ENCODE measurements at regions not wholly inside any gene's neighbourhood (a gene's known extent, or its start where the extent isn't known, plus 50 kb on each side); places are given as distances from the start of the nearest gene placed in this dataset.

DNA sequence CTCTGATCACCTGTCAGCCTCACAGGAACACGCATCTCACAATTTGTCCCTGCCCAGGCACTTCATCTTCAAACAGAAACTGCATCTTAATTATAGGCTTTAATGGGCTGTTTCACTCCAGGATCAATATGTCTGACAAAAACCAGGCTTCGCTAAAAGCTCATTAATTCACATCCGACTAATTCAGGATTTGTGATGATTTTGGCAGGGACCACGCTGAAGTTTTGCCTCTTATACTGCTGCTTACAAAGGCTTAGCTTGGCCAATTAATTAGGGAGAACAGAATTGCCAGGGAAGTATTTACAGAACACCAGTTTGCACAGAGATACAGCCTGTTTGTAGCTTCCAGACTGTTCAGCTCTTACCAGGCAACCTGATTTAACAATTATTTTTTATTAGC is 541.0 kb upstream of the SPTLC3 start:
- no peaks in the 10 kb centered on the region for H3K4me1 ChIP-seq (replicated peaks in 1 of 2; ENCODE audit: control insufficient read depth in 2 of 2, insufficient read depth in 2 of 2, low read length in 2 of 2)
- FAIRE-seq (no peak), ATAC-seq (no peak), DNase-seq (ENCODE audit: extremely low read depth in 1 of 4, low spot score in 3 of 4) (no peak)
- no peak overlapping the region for H2AFZ ChIP-seq (ENCODE audit: low read depth, low read length)
- intact Hi-C loops (cut with micrococcal nuclease) = no loop called here
- ChIA-PET CTCF (ENCODE audit: low intra/inter-chr PET ratio) (no interaction called here), POLR2A (no interaction called here)
- no peak overlapping the region for H3K27ac ChIP-seq (ENCODE audit: extremely low read depth, low read depth, low read length)
- in situ Hi-C loops (cut with MboI) = no loop called here
- no peaks in the 10 kb centered on the region for H3K27me3 ChIP-seq (ENCODE audit: control insufficient read depth in 2 of 2, insufficient read depth in 2 of 2, low read length in 2 of 2)
- TF ChIP-seq WHSC1 (IDR thresholded peaks at IDR 0.05; ENCODE audit: low read length) (no peak), ZNF212 (CRISPR knock-in tag; IDR thresholded peaks at IDR 0.05) (no peak), HMGN3 (IDR thresholded peaks at IDR 0.05; ENCODE audit: borderline replicate concordance, extremely low read depth, insufficient read length, low read depth, low read length) (no peak), RB1 (IDR thresholded peaks at IDR 0.05; ENCODE audit: low read depth) (no peak), HMG20A (CRISPR knock-in tag; conservative IDR thresholded peaks at IDR 0.05) (no peak), SAP30 (IDR thresholded peaks at IDR 0.05; ENCODE audit: borderline replicate concordance, insufficient read depth, low read depth, low read length, poor library complexity, severe bottlenecking) (no peak), PHB2 (IDR thresholded peaks at IDR 0.05; ENCODE audit: low read depth) (no peak), ZNF436 (CRISPR knock-in tag; IDR thresholded peaks at IDR 0.05) (no peak), XRCC3 (IDR thresholded peaks at IDR 0.05) (no peak), RBM34 (IDR thresholded peaks at IDR 0.05; ENCODE audit: borderline replicate concordance, insufficient read depth, low read length) (no peak), ZEB2 (IDR thresholded peaks at IDR 0.05) (no peak), PCBP1 (IDR thresholded peaks at IDR 0.05; ENCODE audit: low read depth, low read length, poor library complexity, severe bottlenecking) (no peak), KAT8 (IDR thresholded peaks at IDR 0.05; ENCODE audit: low read depth) (no peak), HDAC2 (IDR thresholded peaks at IDR 0.05) (no peak), SNIP1 (IDR thresholded peaks at IDR 0.05; ENCODE audit: low read depth) (no peak), SIX5 (IDR thresholded peaks at IDR 0.05; ENCODE audit: borderline replicate concordance in 1 of 2, insufficient read depth in 1 of 2, low read depth in 1 of 2, low read length in 2 of 2) (no peak), RBBP5 (IDR thresholded peaks at IDR 0.05; ENCODE audit: borderline replicate concordance, insufficient read depth, low read length, poor library complexity, severe bottlenecking) (no peak), ZNF316 (IDR thresholded peaks at IDR 0.05) (no peak)
- TF ChIP-seq, protein P1, sequence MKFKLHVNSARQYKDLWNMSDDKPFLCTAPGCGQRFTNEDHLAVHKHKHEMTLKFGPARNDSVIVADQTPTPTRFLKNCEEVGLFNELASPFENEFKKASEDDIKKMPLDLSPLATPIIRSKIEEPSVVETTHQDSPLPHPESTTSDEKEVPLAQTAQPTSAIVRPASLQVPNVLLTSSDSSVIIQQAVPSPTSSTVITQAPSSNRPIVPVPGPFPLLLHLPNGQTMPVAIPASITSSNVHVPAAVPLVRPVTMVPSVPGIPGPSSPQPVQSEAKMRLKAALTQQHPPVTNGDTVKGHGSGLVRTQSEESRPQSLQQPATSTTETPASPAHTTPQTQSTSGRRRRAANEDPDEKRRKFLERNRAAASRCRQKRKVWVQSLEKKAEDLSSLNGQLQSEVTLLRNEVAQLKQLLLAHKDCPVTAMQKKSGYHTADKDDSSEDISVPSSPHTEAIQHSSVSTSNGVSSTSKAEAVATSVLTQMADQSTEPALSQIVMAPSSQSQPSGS (CRISPR knock-in tag; IDR thresholded peaks at IDR 0.05) = no peak
- H3K9me3 ChIP-seq (replicated peaks; ENCODE audit: control insufficient read depth, insufficient read depth, low read depth, low read length) = no peaks in the 10 kb centered on the region
- H3K9ac ChIP-seq (ENCODE audit: insufficient read depth in 1 of 2, low read depth in 2 of 2, low read length in 2 of 2) = no peak overlapping the region
- H3K79me2 ChIP-seq (ENCODE audit: control insufficient read depth, insufficient read depth, low read length) = no peaks in the 10 kb centered on the region
- no peaks in the 10 kb centered on the region for H3K36me3 ChIP-seq (ENCODE audit: control insufficient read depth, insufficient read depth, low read length)
- no peaks in the 10 kb centered on the region for H4K20me1 ChIP-seq (replicated peaks; ENCODE audit: control insufficient read depth, insufficient read depth, low read length)
- no peaks in the 10 kb centered on the region for H3K9me1 ChIP-seq (ENCODE audit: control insufficient read depth, insufficient read depth, low read length)
- 3% methylated on average over 4 of the region's 4 CpGs for WGBS (ENCODE audit: insufficient coverage, low coverage, missing lambda C conversion rate)
- H3K4me2 ChIP-seq (ENCODE audit: insufficient read depth, low read length) = no peak overlapping the region
- no peak overlapping the region for H3K4me3 ChIP-seq
- BruUV-seq (replicated peaks) = no TSS peak
